Endothelial cell of umbilical vein (primary cell): ENCODE measurements at regions not wholly inside any gene's neighbourhood (a gene's known extent, or its start where the extent isn't known, plus 50 kb on each side); places are given as distances from the start of the nearest gene placed in this dataset.

Experiments used
- BruUV-seq: library from RNA; stranded (reverse); fragments of 400-500 nt; replicated peaks from 2 replicates; lab custom pipeline; 2021; lab: Mats Ljungman, UMichigan
- CTCF ChIA-PET: fragments of 300-600, 350-600 bp; sonication (Branson Sonifier 250); formaldehyde crosslinking; loops from one replicate; lab custom pipeline; 2021; ENCODE audit warnings: antibody characterized with exemption, inconsistent platforms; lab: Charles Lee
- POLR2A ChIA-PET: fragments of 300-600, 350-600 bp; sonication (Branson Sonifier 250); formaldehyde crosslinking; loops from one replicate; lab custom pipeline; 2021; ENCODE audit warnings: antibody characterized with exemption, inconsistent platforms; lab: Charles Lee
- DNase-seq: peaks from one replicate; pipeline ENCODE4 v3.0.0-alpha.2; 2011; ENCODE audit warnings: low read depth, low spot score
- FAIRE-seq: peaks from 2 replicates; lab custom pipeline; 2011; peaks lifted over from hg19 to GRCh38; lab: Jason Lieb, UNC
- H2AFZ ChIP-seq: 2 replicates; pipeline ENCODE4 v1.6.0; 2012; ENCODE audit warnings: low read depth, low read length, control low read depth, inconsistent platforms
- H3K27ac ChIP-seq: 2 replicates; pipeline ENCODE4 v1.5.1; 2011; ENCODE audit warnings: low read depth, mild to moderate bottlenecking, control low read depth, low read length, moderate library complexity; ENCODE audit not compliant: insufficient read depth
- H3K27me3 ChIP-seq, 2 experiments: 2 replicates each; pipeline versions ENCODE4 v1.6.0 to v1.6.1; 2011; ENCODE audit warnings: low read length in 2 of 2, mixed read lengths in 1 of 2; ENCODE audit not compliant: control insufficient read depth in 2 of 2, insufficient read depth in 2 of 2
- H3K36me3 ChIP-seq, 2 experiments: 2 replicates in 1 of 2; 3 replicates in 1 of 2; pipeline ENCODE4 v1.5.1; 2011; ENCODE audit warnings: low read length in 2 of 2, mild to moderate bottlenecking in 1 of 2, moderate library complexity in 1 of 2; ENCODE audit not compliant: control insufficient read depth in 2 of 2, insufficient read depth in 2 of 2; ENCODE audit errors: extremely low read depth in 1 of 2
- H3K4me1 ChIP-seq: 3 replicates; pipeline ENCODE4 v1.5.1; 2011; ENCODE audit warnings: mild to moderate bottlenecking, low read length; ENCODE audit not compliant: control insufficient read depth, insufficient read depth; ENCODE audit errors: extremely low read depth
- H3K4me2 ChIP-seq: 2 replicates; pipeline ENCODE4 v1.6.1; 2011; ENCODE audit warnings: low read length, control low read depth, mixed read lengths; ENCODE audit not compliant: insufficient read depth
- H3K4me3 ChIP-seq, 3 experiments: fragments of 200-600 bp in 1 of 3; sonication (generic), shearing (Covaris generic) in 1 of 3; replicated peaks in 1 of 3; 2 replicates each; pipeline ENCODE4 v1.5.1; 2011 to 2016; ENCODE audit warnings: control low read depth in 3 of 3, low read length in 3 of 3, mild to moderate bottlenecking in 2 of 3, inconsistent platforms in 1 of 3, low read depth in 1 of 3, moderate library complexity in 1 of 3; ENCODE audit not compliant: insufficient read depth in 1 of 3
- H3K79me2 ChIP-seq: 2 replicates; pipeline ENCODE4 v1.6.0; 2012; ENCODE audit warnings: low read length, inconsistent platforms; ENCODE audit not compliant: control insufficient read depth, insufficient read depth
- H3K9ac ChIP-seq: replicated peaks from 2 replicates; pipeline ENCODE3; 2011; ENCODE audit warnings: low read length, control low read depth; ENCODE audit not compliant: insufficient read depth; ENCODE audit errors: extremely low read depth
- H3K9me1 ChIP-seq: replicated peaks from 3 replicates; pipeline ENCODE4 v1.6.0; 2011; ENCODE audit warnings: mild to moderate bottlenecking, low read length; ENCODE audit not compliant: control insufficient read depth, insufficient read depth; ENCODE audit errors: extremely low read depth
- H3K9me3 ChIP-seq: replicated peaks from 2 replicates; pipeline ENCODE4 v1.5.1; 2012; ENCODE audit warnings: low read length, inconsistent platforms; ENCODE audit not compliant: control insufficient read depth, insufficient read depth
- H4K20me1 ChIP-seq: replicated peaks from 2 replicates; pipeline ENCODE3; 2011; ENCODE audit warnings: mild to moderate bottlenecking, low read length; ENCODE audit not compliant: control insufficient read depth, insufficient read depth; ENCODE audit errors: extremely low read depth
- EZH2 ChIP-seq: IDR thresholded peaks from 2 replicates; pipeline ENCODE4 v1.6.1; 2012; ENCODE audit warnings: borderline replicate concordance, low read depth, mild to moderate bottlenecking, moderate library complexity, low read length, inconsistent platforms; ENCODE audit not compliant: severe bottlenecking
- FOS ChIP-seq: IDR thresholded peaks from 2 replicates; pipeline ENCODE4 v1.6.1; 2011; ENCODE audit warnings: mild to moderate bottlenecking, low read length, moderate library complexity, borderline replicate concordance; ENCODE audit not compliant: insufficient read depth
- GATA2 ChIP-seq: IDR thresholded peaks from 2 replicates; pipeline ENCODE4 v1.7.0; 2011; ENCODE audit warnings: low read depth, mild to moderate bottlenecking, moderate library complexity, mixed read lengths, low read length; ENCODE audit not compliant: insufficient read length, insufficient read depth
- JUN ChIP-seq: IDR thresholded peaks from 2 replicates; pipeline ENCODE4 v1.6.1; 2011; ENCODE audit warnings: borderline replicate concordance, low read depth; ENCODE audit not compliant: insufficient read length, insufficient read depth
- MYC ChIP-seq: IDR thresholded peaks from one replicate; pipeline ENCODE4 v1.6.1; 2011; ENCODE audit warnings: mild to moderate bottlenecking, low read depth, low read length
- POLR2A ChIP-seq: IDR thresholded peaks from 2 replicates; pipeline ENCODE4 v1.6.1; 2012; ENCODE audit warnings: low read depth, mild to moderate bottlenecking, control low read depth, low read length
- POLR2AphosphoS5 ChIP-seq: IDR thresholded peaks from 2 replicates; pipeline ENCODE4 v1.6.1; 2012; ENCODE audit warnings: low read depth, mild to moderate bottlenecking, control low read depth, low read length, moderate library complexity; ENCODE audit not compliant: insufficient read depth
- dilution Hi-C: fragments of 300-500 bp; cut with MboI; formaldehyde crosslinking; loops from one replicate; pipeline ENCODE4 v1.15.0; 2019; ENCODE audit warnings: low sequenced_read_pairs; ENCODE audit not compliant: extremely low pct_ligation_motif_present
- intact Hi-C: fragments of 100-400 bp; cut with micrococcal nuclease; formaldehyde crosslinking; loops from one replicate; pipeline ENCODE4 v1.10.0; 2022
- TF ChIP-seq, protein P1 (sequence below), 2 donors: IDR thresholded peaks; 1 replicate in 1 of 2; 2 replicates in 1 of 2; pipeline ENCODE4 v1.5.1; 2011; ENCODE audit warnings: low read length in 2 of 2, mild to moderate bottlenecking in 2 of 2, moderate library complexity in 2 of 2, control low read depth in 1 of 2, inconsistent platforms in 1 of 2, low read depth in 1 of 2; ENCODE audit not compliant: insufficient read depth in 1 of 2; ENCODE audit errors: extremely low read depth in 1 of 2
- TF ChIP-seq, protein P2 (sequence below): IDR thresholded peaks from 2 replicates; pipeline ENCODE4 v1.6.1; 2011; ENCODE audit not compliant: insufficient read depth, insufficient read length

DNA sequence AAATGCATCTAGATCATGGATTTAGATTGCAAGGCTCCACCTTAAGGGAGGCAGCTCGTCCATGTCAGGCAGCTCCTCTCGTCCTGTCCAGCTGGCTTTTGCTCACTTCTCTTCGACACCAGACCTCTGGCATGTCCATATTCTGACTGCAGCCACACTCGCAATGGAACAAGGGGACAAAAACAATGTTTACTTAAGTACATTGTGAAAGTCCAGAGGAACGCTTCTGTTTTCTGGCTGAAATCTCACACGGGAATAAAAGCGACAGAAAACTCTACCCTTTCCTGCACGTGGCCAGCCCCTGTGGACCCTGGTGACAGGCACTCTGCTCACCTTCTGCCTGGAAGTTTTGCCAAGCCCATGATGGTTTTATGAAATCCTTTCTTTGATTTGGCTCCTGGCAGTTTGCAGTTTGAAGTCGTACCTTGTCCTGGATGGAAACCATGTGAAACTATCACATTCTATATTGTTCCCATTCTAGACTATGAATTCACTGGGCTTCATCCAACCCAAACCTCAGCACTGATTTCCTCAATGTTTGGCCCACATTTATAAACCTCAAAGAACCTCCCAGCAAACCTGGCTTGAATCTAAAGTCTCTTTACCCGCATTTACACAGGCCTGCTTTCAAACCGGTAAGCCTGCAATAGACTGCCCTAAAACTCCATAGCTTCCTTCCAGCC, 134.3 kb upstream of the PIEZO2 start:
- no peak for FAIRE-seq
- Histone ChIP-seq H3K9me3 (no peaks in the 10 kb centered on the region), H3K27me3 (no peaks in the 10 kb centered on the region), H3K36me3 (no peaks in the 10 kb centered on the region), H3K9me1 (no peaks in the 10 kb centered on the region), H4K20me1 (no peaks in the 10 kb centered on the region), H3K4me3 (no peak overlapping the region), H3K4me2 (no peak overlapping the region), H3K27ac (no peak overlapping the region), H3K79me2 (no peaks in the 10 kb centered on the region), H2AFZ (no peak overlapping the region), H3K9ac (no peak overlapping the region), H3K4me1 (no peaks in the 10 kb centered on the region)
- intact Hi-C loops: no loop called here
- CTCF ChIA-PET: interaction anchor here (1.5 kb wide), 1 partner anchor 270 kb away, joined by 3 read pairs; no protein-coding TSS in a partner anchor
- BruUV-seq: no TSS peak
- DNase-seq: no peak
- TF ChIP-seq MYC (no peak), FOS (no peak), JUN (no peak), POLR2A (no peak), GATA2 (no peak), EZH2 (no peak), POLR2AphosphoS5 (no peak)
- TF ChIP-seq, protein P1, sequence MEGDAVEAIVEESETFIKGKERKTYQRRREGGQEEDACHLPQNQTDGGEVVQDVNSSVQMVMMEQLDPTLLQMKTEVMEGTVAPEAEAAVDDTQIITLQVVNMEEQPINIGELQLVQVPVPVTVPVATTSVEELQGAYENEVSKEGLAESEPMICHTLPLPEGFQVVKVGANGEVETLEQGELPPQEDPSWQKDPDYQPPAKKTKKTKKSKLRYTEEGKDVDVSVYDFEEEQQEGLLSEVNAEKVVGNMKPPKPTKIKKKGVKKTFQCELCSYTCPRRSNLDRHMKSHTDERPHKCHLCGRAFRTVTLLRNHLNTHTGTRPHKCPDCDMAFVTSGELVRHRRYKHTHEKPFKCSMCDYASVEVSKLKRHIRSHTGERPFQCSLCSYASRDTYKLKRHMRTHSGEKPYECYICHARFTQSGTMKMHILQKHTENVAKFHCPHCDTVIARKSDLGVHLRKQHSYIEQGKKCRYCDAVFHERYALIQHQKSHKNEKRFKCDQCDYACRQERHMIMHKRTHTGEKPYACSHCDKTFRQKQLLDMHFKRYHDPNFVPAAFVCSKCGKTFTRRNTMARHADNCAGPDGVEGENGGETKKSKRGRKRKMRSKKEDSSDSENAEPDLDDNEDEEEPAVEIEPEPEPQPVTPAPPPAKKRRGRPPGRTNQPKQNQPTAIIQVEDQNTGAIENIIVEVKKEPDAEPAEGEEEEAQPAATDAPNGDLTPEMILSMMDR (IDR thresholded peaks at IDR 0.05; ENCODE audit: extremely low read depth in 1 of 2, insufficient read depth in 1 of 2, low read depth in 1 of 2, low read length in 2 of 2): no peak
- TF ChIP-seq, protein P2, sequence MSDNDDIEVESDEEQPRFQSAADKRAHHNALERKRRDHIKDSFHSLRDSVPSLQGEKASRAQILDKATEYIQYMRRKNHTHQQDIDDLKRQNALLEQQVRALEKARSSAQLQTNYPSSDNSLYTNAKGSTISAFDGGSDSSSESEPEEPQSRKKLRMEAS: no peak
- dilution Hi-C loops: no loop called here
- POLR2A ChIA-PET: no interaction called here
